ENCODE measurements at regions not wholly inside any gene's neighbourhood (a gene's known extent, or its start where the extent isn't known, plus 50 kb on each side); places are given as distances from the start of the nearest gene placed in this dataset.

GRCh38 chr18:64663086-64663485, 514.2 kb upstream of the LINC00305 start:
- no peak overlapping the region for H3K4me2 ChIP-seq (ENCODE audit: low read depth, low read length)
- CTCF ChIA-PET (ENCODE audit: low intra/inter-chr PET ratio, low total read pairs), result no interaction called here
- POLR2A ChIA-PET, result no interaction called here
- TF ChIP-seq SYNCRIP (IDR thresholded peaks at IDR 0.05; ENCODE audit: insufficient read depth, low read depth, low read length) (no peak), POLR2A (IDR thresholded peaks at IDR 0.05; ENCODE audit: insufficient read depth in 1 of 2, low read depth in 2 of 2, low read length in 2 of 2) (no peak), ZNF879 (CRISPR knock-in tag; IDR thresholded peaks at IDR 0.05) (no peak), ZNF564 (CRISPR knock-in tag; IDR thresholded peaks at IDR 0.05) (no peak), U2AF2 (IDR thresholded peaks at IDR 0.05; ENCODE audit: low read depth, low read length) (no peak), ZNF224 (CRISPR knock-in tag; IDR thresholded peaks at IDR 0.05) (no peak), ZNF329 (CRISPR knock-in tag; IDR thresholded peaks at IDR 0.05; ENCODE audit: low read depth) (no peak), ZNF17 (CRISPR knock-in tag; IDR thresholded peaks at IDR 0.05) (no peak), SRSF9 (IDR thresholded peaks at IDR 0.05; ENCODE audit: borderline replicate concordance, insufficient read depth, low read depth, low read length, poor library complexity, severe bottlenecking) (no peak), HNRNPUL1 (IDR thresholded peaks at IDR 0.05; ENCODE audit: low read depth, low read length) (no peak), ZNF275 (CRISPR knock-in tag; IDR thresholded peaks at IDR 0.05; ENCODE audit: borderline replicate concordance) (no peak), ZNF770 (CRISPR knock-in tag; IDR thresholded peaks at IDR 0.05) (no peak), CTCF (CRISPR knock-in tag; IDR thresholded peaks at IDR 0.05) (no peak), ZNF570 (CRISPR knock-in tag; IDR thresholded peaks at IDR 0.05; ENCODE audit: borderline replicate concordance) (no peak), ZNF101 (CRISPR knock-in tag; IDR thresholded peaks at IDR 0.05; ENCODE audit: borderline replicate concordance, low read depth) (no peak)
- H2AFZ ChIP-seq (ENCODE audit: low read length), result no peak overlapping the region
- in situ Hi-C loops (cut with HindIII; ENCODE audit: extremely low pct_ligation_motif_present, low pct_unique_long_range_greater_than_20kb) (no loop called here), intact Hi-C loops (cut with micrococcal nuclease; ENCODE audit: unreplicated experiment) (no loop called here)
- DNase-seq (ENCODE audit: low spot score) (no peak), FAIRE-seq (no peak), ATAC-seq (no peak)
- H3K36me3 ChIP-seq (replicated peaks in 1 of 2; ENCODE audit: control insufficient read depth in 1 of 2, insufficient read depth in 2 of 2, low read length in 2 of 2), result no peaks in the 10 kb centered on the region
- H3K4me1 ChIP-seq (ENCODE audit: insufficient read depth, low read length), result no peaks in the 10 kb centered on the region
- H3K4me3 ChIP-seq (replicated peaks in 1 of 3; ENCODE audit: insufficient read depth in 1 of 3, low read depth in 2 of 3, low read length in 3 of 3), result no peak overlapping the region
- no peaks in the 10 kb centered on the region for H4K20me1 ChIP-seq (ENCODE audit: insufficient read depth, low read length)
- WGBS (ENCODE audit: low lambda C conversion rate), result 0% methylated on average over 2 of the region's 2 CpGs
- no peaks in the 10 kb centered on the region for H3K27me3 ChIP-seq (ENCODE audit: control insufficient read depth in 1 of 2, insufficient read depth in 2 of 2, low read length in 2 of 2)
- no peaks in the 10 kb centered on the region for H3K79me2 ChIP-seq (ENCODE audit: insufficient read depth, low read length)
- no TSS peak for BruUV-seq (replicated peaks)
- no peak overlapping the region for H3K9ac ChIP-seq (ENCODE audit: insufficient read depth, low read depth, low read length)
- no peak overlapping the region for H3K27ac ChIP-seq (ENCODE audit: extremely low read length, insufficient read depth, low read length)
- no peaks in the 10 kb centered on the region for H3K9me3 ChIP-seq (ENCODE audit: low read length)
